WTC11 (cell line): ENCODE measurements at regions not wholly inside any gene's neighbourhood (a gene's known extent, or its start where the extent isn't known, plus 50 kb on each side); places are given as distances from the start of the nearest gene placed in this dataset.

ENCODE experiments used
- ATAC-seq: fragments of 200-7000 bp; cut with Tn5 transposase; 2 replicates; pipeline ENCODE4 v1.10.0; 2021; ENCODE audit warnings: mild to moderate bottlenecking, moderate library complexity
- CTCF ChIA-PET: fragments of 300-600 bp; sonication (Branson Sonifier 250); formaldehyde crosslinking; loops from one replicate; lab custom pipeline; 2021; ENCODE audit warnings: antibody characterized with exemption; lab: Charles Lee
- POLR2A ChIA-PET: fragments of 350-600 bp; sonication (Branson Sonifier 250); formaldehyde crosslinking; loops from one replicate; lab custom pipeline; 2021; ENCODE audit warnings: antibody characterized with exemption; lab: Charles Lee
- DNase-seq: peaks from one replicate; pipeline ENCODE4 v3.0.0; 2021; ENCODE audit warnings: low spot score
- H3K27ac Mint-ChIP-seq: 2 replicates; pipeline ENCODE4 v1.8.0; 2021; ENCODE audit warnings: mixed read lengths
- H3K27me3 Mint-ChIP-seq: 2 replicates; pipeline ENCODE4 v1.8.0; 2021; ENCODE audit warnings: low read depth, mild to moderate bottlenecking, moderate library complexity, mixed read lengths
- H3K36me3 Mint-ChIP-seq: 2 replicates; pipeline ENCODE4 v1.8.0; 2021; ENCODE audit warnings: mixed read lengths
- H3K4me1 Mint-ChIP-seq: 2 replicates; pipeline ENCODE4 v1.8.0; 2022; ENCODE audit warnings: mixed read lengths
- H3K4me3 Mint-ChIP-seq: 2 replicates; pipeline ENCODE4 v1.8.0; 2021; ENCODE audit warnings: mild to moderate bottlenecking, moderate library complexity, mixed read lengths
- H3K9me3 Mint-ChIP-seq: 2 replicates; pipeline ENCODE4 v1.8.0; 2021; ENCODE audit warnings: mixed read lengths
- CREM ChIP-seq: sonication (generic); formaldehyde crosslinking; IDR thresholded peaks from 2 replicates; pipeline ENCODE4 v1.8.1; 2022; ENCODE audit warnings: mild to moderate bottlenecking, missing genetic modification reagents, moderate library complexity
- ERG ChIP-seq: fragments of 250-450 bp; sonication (Bioruptor Pico); IDR thresholded peaks from 2 replicates; pipeline ENCODE4 v1.8.0; 2021; ENCODE audit warnings: mild to moderate bottlenecking
- ESRRA ChIP-seq: sonication (generic); formaldehyde crosslinking; IDR thresholded peaks from 2 replicates; pipeline ENCODE4 v1.8.1; 2022; ENCODE audit warnings: mild to moderate bottlenecking, missing genetic modification reagents, borderline replicate concordance
- GTF2I ChIP-seq: fragments of 250-450 bp; sonication (Bioruptor Pico); conservative IDR thresholded peaks from 2 replicates; pipeline ENCODE4 v1.4.0; 2021; ENCODE audit warnings: mild to moderate bottlenecking
- IRF1 ChIP-seq: sonication (generic); formaldehyde crosslinking; IDR thresholded peaks from 2 replicates; pipeline ENCODE4 v1.8.0; 2023; ENCODE audit warnings: missing genetic modification reagents
- MYBL2 ChIP-seq: sonication (generic); formaldehyde crosslinking; IDR thresholded peaks from 2 replicates; pipeline ENCODE4 v1.8.1; 2023; ENCODE audit warnings: mild to moderate bottlenecking, moderate library complexity, missing genetic modification reagents
- PREB ChIP-seq: sonication (generic); formaldehyde crosslinking; IDR thresholded peaks from 2 replicates; pipeline ENCODE4 v1.8.1; 2022; ENCODE audit warnings: mild to moderate bottlenecking, missing genetic modification reagents, moderate library complexity, borderline replicate concordance
- SP1 ChIP-seq: sonication (generic); formaldehyde crosslinking; conservative IDR thresholded peaks from 2 replicates; pipeline ENCODE4 v1.8.1; 2022; ENCODE audit warnings: missing genetic modification reagents
- TCF7 ChIP-seq: sonication (generic); formaldehyde crosslinking; IDR thresholded peaks from 2 replicates; pipeline ENCODE4 v1.8.0; 2022; ENCODE audit warnings: mild to moderate bottlenecking, low read depth, missing genetic modification reagents, moderate library complexity
- TEAD1 ChIP-seq: sonication (generic); formaldehyde crosslinking; IDR thresholded peaks from 2 replicates; pipeline ENCODE4 v1.8.0; 2022; ENCODE audit warnings: mild to moderate bottlenecking, missing genetic modification reagents
- TP53 ChIP-seq: sonication (generic); formaldehyde crosslinking; IDR thresholded peaks from 2 replicates; pipeline ENCODE4 v1.8.1; 2023; ENCODE audit warnings: mild to moderate bottlenecking, missing genetic modification reagents
- ZBTB21 ChIP-seq: sonication (generic); formaldehyde crosslinking; IDR thresholded peaks from 2 replicates; pipeline ENCODE4 v1.8.1; 2023; ENCODE audit warnings: mild to moderate bottlenecking, missing genetic modification reagents, borderline replicate concordance
- ZNF121 ChIP-seq: sonication (generic); formaldehyde crosslinking; IDR thresholded peaks from 2 replicates; pipeline ENCODE4 v1.8.0; 2023; ENCODE audit warnings: missing genetic modification reagents
- ZNF219 ChIP-seq: sonication (generic); formaldehyde crosslinking; IDR thresholded peaks from 2 replicates; pipeline ENCODE4 v1.8.0; 2023; ENCODE audit warnings: missing genetic modification reagents, mild to moderate bottlenecking, borderline replicate concordance
- TF ChIP-seq, protein P1 (sequence below): fragments of 250-450 bp; sonication (Bioruptor Pico); IDR thresholded peaks from 2 replicates; pipeline ENCODE4 v1.9.0; 2021; ENCODE audit warnings: mild to moderate bottlenecking, borderline replicate concordance

- H3K27ac Mint-ChIP-seq, result no peak overlapping the region
- H3K4me1 Mint-ChIP-seq, result no peaks in the 10 kb centered on the region
- TF ChIP-seq PREB (CRISPR knock-in tag) (no peak), ZNF121 (CRISPR knock-in tag) (no peak), IRF1 (CRISPR knock-in tag) (no peak), TP53 (CRISPR knock-in tag) (no peak), GTF2I (CRISPR knock-in tag) (no peak), TCF7 (CRISPR knock-in tag) (no peak), ZNF219 (CRISPR knock-in tag) (no peak), ERG (CRISPR knock-in tag) (no peak), ESRRA (CRISPR knock-in tag) (no peak), MYBL2 (CRISPR knock-in tag) (no peak)
- TF ChIP-seq, protein P1, sequence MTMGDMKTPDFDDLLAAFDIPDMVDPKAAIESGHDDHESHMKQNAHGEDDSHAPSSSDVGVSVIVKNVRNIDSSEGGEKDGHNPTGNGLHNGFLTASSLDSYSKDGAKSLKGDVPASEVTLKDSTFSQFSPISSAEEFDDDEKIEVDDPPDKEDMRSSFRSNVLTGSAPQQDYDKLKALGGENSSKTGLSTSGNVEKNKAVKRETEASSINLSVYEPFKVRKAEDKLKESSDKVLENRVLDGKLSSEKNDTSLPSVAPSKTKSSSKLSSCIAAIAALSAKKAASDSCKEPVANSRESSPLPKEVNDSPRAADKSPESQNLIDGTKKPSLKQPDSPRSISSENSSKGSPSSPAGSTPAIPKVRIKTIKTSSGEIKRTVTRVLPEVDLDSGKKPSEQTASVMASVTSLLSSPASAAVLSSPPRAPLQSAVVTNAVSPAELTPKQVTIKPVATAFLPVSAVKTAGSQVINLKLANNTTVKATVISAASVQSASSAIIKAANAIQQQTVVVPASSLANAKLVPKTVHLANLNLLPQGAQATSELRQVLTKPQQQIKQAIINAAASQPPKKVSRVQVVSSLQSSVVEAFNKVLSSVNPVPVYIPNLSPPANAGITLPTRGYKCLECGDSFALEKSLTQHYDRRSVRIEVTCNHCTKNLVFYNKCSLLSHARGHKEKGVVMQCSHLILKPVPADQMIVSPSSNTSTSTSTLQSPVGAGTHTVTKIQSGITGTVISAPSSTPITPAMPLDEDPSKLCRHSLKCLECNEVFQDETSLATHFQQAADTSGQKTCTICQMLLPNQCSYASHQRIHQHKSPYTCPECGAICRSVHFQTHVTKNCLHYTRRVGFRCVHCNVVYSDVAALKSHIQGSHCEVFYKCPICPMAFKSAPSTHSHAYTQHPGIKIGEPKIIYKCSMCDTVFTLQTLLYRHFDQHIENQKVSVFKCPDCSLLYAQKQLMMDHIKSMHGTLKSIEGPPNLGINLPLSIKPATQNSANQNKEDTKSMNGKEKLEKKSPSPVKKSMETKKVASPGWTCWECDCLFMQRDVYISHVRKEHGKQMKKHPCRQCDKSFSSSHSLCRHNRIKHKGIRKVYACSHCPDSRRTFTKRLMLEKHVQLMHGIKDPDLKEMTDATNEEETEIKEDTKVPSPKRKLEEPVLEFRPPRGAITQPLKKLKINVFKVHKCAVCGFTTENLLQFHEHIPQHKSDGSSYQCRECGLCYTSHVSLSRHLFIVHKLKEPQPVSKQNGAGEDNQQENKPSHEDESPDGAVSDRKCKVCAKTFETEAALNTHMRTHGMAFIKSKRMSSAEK (CRISPR knock-in tag), result no peak
- ChIA-PET CTCF (no interaction called here), POLR2A (no interaction called here)
- ATAC-seq (no peak), DNase-seq (no peak)
- H3K27me3 Mint-ChIP-seq, result no peaks in the 10 kb centered on the region
- H3K9me3 Mint-ChIP-seq, result peaks cover 12% of the 10 kb centered on the region
- no peak overlapping the region for H3K4me3 Mint-ChIP-seq
- peaks cover 8% of the 10 kb centered on the region for H3K36me3 Mint-ChIP-seq
These were observed 431.1 kb downstream of the ZEB2 start for GRCh38 chr2:144088863-144089262.

GRCh38 chr2:144086965-144087364 is 433.0 kb downstream of the ZEB2 start:
- Mint-ChIP-seq H3K36me3 (peaks cover 8% of the 10 kb centered on the region), H3K27me3 (no peaks in the 10 kb centered on the region), H3K4me3 (no peak overlapping the region), H3K9me3 (peaks cover 10% of the 10 kb centered on the region), H3K27ac (no peak overlapping the region), H3K4me1 (no peaks in the 10 kb centered on the region)
- CTCF ChIA-PET, result no interaction called here
- no peak for ATAC-seq
- DNase-seq, result no peak
- POLR2A ChIA-PET, result no interaction called here
- TF ChIP-seq CREM, result no peak
- no peak for TF ChIP-seq ERG (CRISPR knock-in tag)
- TF ChIP-seq TEAD1 (CRISPR knock-in tag), result no peak
- TF ChIP-seq SP1 (CRISPR knock-in tag), result no peak

DNA sequence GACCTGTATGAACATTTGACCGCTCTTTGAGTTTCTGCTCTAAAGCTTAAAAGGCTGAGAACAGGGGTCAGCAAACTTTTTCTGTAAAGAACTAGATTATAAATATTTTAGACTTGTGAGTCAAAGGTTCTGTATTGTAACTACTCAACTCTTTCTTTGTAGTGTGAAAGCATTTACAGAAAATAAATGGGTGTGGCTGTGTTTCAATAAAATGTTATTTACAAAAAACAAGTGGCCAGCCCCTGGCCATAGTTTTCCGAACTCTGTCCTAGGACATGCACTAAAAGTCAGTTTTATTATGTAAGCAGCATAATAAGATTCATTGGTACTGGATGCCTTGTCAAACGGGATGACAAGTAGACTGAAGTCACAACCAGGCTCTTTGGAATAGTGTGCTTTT is 434.9 kb downstream of the ZEB2 start:
- no peak overlapping the region for H3K27ac Mint-ChIP-seq
- ChIA-PET CTCF (no interaction called here), POLR2A (no interaction called here)
- DNase-seq, result no peak
- no peaks in the 10 kb centered on the region for H3K36me3 Mint-ChIP-seq
- TF ChIP-seq ZBTB21 (CRISPR knock-in tag), result no peak
- H3K4me3 Mint-ChIP-seq, result no peak overlapping the region
- H3K4me1 Mint-ChIP-seq, result 0 out of 2 replicates have a peak, but pooled peaks cover 4% of the 10 kb centered on the region
- no peaks in the 10 kb centered on the region for H3K27me3 Mint-ChIP-seq
- no peak for ATAC-seq
- no peaks in the 10 kb centered on the region for H3K9me3 Mint-ChIP-seq
